Peyer's patch (tissue), 4 donors: ENCODE measurements at regions not wholly inside any gene's neighbourhood (a gene's known extent, or its start where the extent isn't known, plus 50 kb on each side); places are given as distances from the start of the nearest gene placed in this dataset.

ENCODE experiments used
- POLR2A ChIP-seq, 2 donors: fragments of 450-650 bp; IDR thresholded peaks; one replicate each; pipeline ENCODE4 v1.5.1; 2017; ENCODE audit warnings: antibody characterized with exemption in 2 of 2, mild to moderate bottlenecking in 2 of 2, moderate library complexity in 2 of 2
- TF ChIP-seq, protein P1 (sequence below), 6 experiments: fragments of 450-650 bp in 4 of 6; fragments of 200-600 bp in 2 of 6; sonication (generic) in 1 of 6; IDR thresholded peaks; one replicate each; pipeline ENCODE4 v1.5.1; 2017 to 2019; ENCODE audit warnings: antibody characterized with exemption in 6 of 6, mild to moderate bottlenecking in 3 of 6, moderate library complexity in 1 of 6

DNA sequence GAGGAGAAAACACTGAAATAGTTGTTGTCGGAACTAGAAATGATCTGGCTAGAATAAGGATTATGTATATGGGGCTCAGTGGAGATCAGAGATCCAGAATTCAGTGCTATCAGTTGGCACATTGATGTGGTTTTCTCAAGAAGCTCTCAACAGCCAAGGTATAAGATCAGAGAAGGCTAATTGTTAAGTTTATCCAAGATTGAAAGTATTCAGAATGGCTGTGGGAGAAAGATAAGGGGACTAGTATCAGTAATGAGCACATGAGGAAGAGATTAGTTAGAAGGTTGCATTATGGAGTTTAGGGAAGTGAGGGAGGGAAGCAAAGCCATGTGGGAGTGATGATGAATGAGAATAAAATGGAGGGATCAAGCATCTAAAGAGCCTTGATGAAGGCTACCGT is 128.1 kb upstream of the MIS18BP1 start:
- TF ChIP-seq, protein P1, sequence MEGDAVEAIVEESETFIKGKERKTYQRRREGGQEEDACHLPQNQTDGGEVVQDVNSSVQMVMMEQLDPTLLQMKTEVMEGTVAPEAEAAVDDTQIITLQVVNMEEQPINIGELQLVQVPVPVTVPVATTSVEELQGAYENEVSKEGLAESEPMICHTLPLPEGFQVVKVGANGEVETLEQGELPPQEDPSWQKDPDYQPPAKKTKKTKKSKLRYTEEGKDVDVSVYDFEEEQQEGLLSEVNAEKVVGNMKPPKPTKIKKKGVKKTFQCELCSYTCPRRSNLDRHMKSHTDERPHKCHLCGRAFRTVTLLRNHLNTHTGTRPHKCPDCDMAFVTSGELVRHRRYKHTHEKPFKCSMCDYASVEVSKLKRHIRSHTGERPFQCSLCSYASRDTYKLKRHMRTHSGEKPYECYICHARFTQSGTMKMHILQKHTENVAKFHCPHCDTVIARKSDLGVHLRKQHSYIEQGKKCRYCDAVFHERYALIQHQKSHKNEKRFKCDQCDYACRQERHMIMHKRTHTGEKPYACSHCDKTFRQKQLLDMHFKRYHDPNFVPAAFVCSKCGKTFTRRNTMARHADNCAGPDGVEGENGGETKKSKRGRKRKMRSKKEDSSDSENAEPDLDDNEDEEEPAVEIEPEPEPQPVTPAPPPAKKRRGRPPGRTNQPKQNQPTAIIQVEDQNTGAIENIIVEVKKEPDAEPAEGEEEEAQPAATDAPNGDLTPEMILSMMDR (IDR thresholded peaks at IDR 0.05) = no peak
- TF ChIP-seq POLR2A (IDR thresholded peaks at IDR 0.05) = no peak
